PFSK-1 (cell line): ENCODE measurements at regions not wholly inside any gene's neighbourhood (a gene's known extent, or its start where the extent isn't known, plus 50 kb on each side); places are given as distances from the start of the nearest gene placed in this dataset.

Experiments
- POLR2AphosphoS5 ChIP-seq: IDR thresholded peaks from 2 replicates; pipeline ENCODE4 v1.6.1; 2012; ENCODE audit warnings: low read depth, mild to moderate bottlenecking, control low read depth, low read length, moderate library complexity
- SIN3A ChIP-seq: IDR thresholded peaks from 2 replicates; pipeline ENCODE4 v1.6.1; 2012; ENCODE audit warnings: mild to moderate bottlenecking, low read length, moderate library complexity, borderline replicate concordance; ENCODE audit not compliant: insufficient read depth
- TAF1 ChIP-seq: IDR thresholded peaks from 2 replicates; pipeline ENCODE4 v1.6.1; 2012; ENCODE audit warnings: low read length, control low read depth, borderline replicate concordance; ENCODE audit not compliant: insufficient read depth

DNA sequence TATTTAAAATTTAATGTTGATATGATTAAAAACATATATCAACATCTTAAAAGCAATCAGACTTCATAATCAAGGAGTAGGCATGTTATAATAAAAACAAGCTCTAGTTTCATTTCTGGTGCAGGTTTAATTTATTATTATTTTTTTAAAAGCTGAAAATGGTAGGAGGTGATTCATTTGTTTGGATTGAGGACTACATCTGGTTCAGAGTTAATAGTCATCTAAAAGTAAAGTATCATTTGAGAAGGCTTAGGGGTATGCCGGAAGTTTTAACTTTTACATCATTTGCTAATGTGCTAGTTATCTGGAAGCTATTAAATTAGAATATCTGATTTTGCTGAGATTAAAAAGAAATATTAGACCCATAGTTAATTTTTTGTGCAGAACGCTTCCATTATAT lies 169.5 kb upstream of the LAMA2 start:
- TF ChIP-seq TAF1, result no peak
- no peak for TF ChIP-seq POLR2AphosphoS5
- no peak for TF ChIP-seq SIN3A
